Right lobe of liver (tissue), 6 donors: ENCODE measurements at regions not wholly inside any gene's neighbourhood (a gene's known extent, or its start where the extent isn't known, plus 50 kb on each side); places are given as distances from the start of the nearest gene placed in this dataset.
"Not testable (repeated sequence)": the region's sequence is repeated elsewhere in the genome, so short reads cannot be mapped to it uniquely, and the experiment has no call there.

Experiments used
- ATAC-seq, 4 donors: fragments of 200-7000 bp; cut with Tn5 transposase; one replicate each; pipeline ENCODE4 v1.9.1; 2020; ENCODE audit warnings: mild to moderate bottlenecking in 4 of 4, moderate library complexity in 4 of 4
- DNase-seq, 3 donors: peaks; one replicate each; pipeline ENCODE4 v3.0.0-alpha.2; 2020
- H3K27ac ChIP-seq, 3 donors: fragments of 200-600 bp; one replicate each; pipeline ENCODE4 v1.8.0; 2022
- H3K27me3 ChIP-seq, 2 donors: fragments of 200-600 bp; one replicate each; pipeline ENCODE4 v1.8.0; 2022
- H3K36me3 ChIP-seq, 4 donors: fragments of 200-600 bp; sonication (generic) in 1 of 4; one replicate each; pipeline versions ENCODE4 v1.5.1 to v1.8.0; 2017 to 2022; ENCODE audit warnings: control low read depth in 1 of 4
- H3K4me1 ChIP-seq, 4 donors: fragments of 200-600 bp; sonication (generic) in 1 of 4; one replicate each; pipeline versions ENCODE4 v1.5.1 to v1.8.0; 2017 to 2022; ENCODE audit warnings: control low read depth in 1 of 4
- H3K4me3 ChIP-seq, 3 donors: fragments of 200-600 bp; one replicate each; pipeline ENCODE4 v1.8.0; 2022
- H3K9me3 ChIP-seq, 4 donors: fragments of 200-600 bp; sonication (generic) in 1 of 4; one replicate each; pipeline versions ENCODE4 v1.5.1 to v1.8.0; 2017 to 2022; ENCODE audit warnings: control low read depth in 1 of 4
- CTCF ChIP-seq, 4 donors: fragments of 200-600 bp in 3 of 4; fragments of 450-650 bp in 1 of 4; IDR thresholded peaks; one replicate each; pipeline versions ENCODE4 v1.5.1 to v1.8.0; 2016 to 2022; ENCODE audit warnings: antibody characterized with exemption in 4 of 4, mild to moderate bottlenecking in 2 of 4
- POLR2A ChIP-seq: fragments of 450-650 bp; IDR thresholded peaks from one replicate; pipeline ENCODE4 v1.6.1; 2017; ENCODE audit warnings: antibody characterized with exemption, mild to moderate bottlenecking
- WGBS: methylation state at CpG from one replicate; pipeline ENCODE4 v1.1.6; 2018; ENCODE audit warnings: low coverage, low lambda C conversion rate; ENCODE audit not compliant: insufficient coverage; ENCODE audit errors: missing lambda C conversion rate; 5-methylcytosine and 5-hydroxymethylcytosine counted together
- intact Hi-C, 2 donors: fragments of 100-400 bp; cut with DNase I; formaldehyde crosslinking; loops; one replicate each; pipeline versions ENCODE4 v1.11.2 to v1.14.1; 2022
- donor health status: DM: no; HTN: yes; CAD: no.
- donor health status: DM: no; HTN: no; CAD: no.
- donor health status: DM: no; HTN: no; CAD: no.
- donor health status: DM: no; HTN: yes; CAD: no.
- donor health status: DM: no; HTN: yes; CAD: no.

GRCh38 chrX:115425359-115425758, 135.6 kb upstream of the PLS3 start:
- Histone ChIP-seq H3K9me3 (no peaks in the 10 kb centered on the region), H3K36me3 (no peaks in the 10 kb centered on the region), H3K27me3 (no peaks in the 10 kb centered on the region), H3K4me3 (no peak overlapping the region), H3K27ac (no peak overlapping the region), H3K4me1 (no peaks in the 10 kb centered on the region)
- intact Hi-C loops: no loop called here
- ATAC-seq: peak; percentile 75 to 90 (median 84)
- WGBS: 48% methylated on average over 5 of the region's 6 CpGs
- TF ChIP-seq CTCF (IDR thresholded peaks at IDR 0.05): no peak
- TF ChIP-seq POLR2A: no peak
- peak in 1 of 3 donors; percentile 53 for DNase-seq

DNA sequence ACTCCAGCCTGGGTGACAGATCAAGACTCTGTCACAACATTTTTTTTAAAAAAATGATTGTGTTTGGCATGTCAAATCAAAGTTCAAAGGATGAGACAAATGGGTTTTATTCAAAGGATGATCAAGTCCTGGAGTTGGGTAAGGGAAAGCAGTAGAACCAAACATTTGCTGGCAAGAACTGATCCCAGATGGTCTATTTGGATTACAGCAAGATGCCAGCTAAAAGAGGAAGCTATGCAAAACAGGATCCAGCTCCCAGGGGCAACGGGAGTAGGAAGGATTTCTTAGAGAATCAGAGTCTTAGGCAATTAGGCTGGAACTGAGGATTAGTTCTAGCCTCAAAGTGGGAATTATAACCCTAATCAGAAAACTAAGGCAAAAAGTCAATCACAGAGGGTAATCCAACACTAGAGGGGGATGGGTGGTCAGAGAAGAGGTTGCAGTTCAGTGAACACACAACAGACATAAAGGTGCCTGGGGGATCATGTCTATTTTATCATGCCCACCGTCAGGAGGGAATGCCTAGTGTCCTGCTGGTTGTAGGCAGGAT, 133.0 kb upstream of the PLS3 start:
- TF ChIP-seq POLR2A (no peak), CTCF (IDR thresholded peaks at IDR 0.05) (no peak)
- no peaks in the 10 kb centered on the region for H3K27me3 ChIP-seq
- 57% methylated on average over 2 of the region's 2 CpGs for WGBS
- no peak overlapping the region for H3K27ac ChIP-seq
- no peaks in the 10 kb centered on the region for H3K4me1 ChIP-seq
- ATAC-seq (no peak), DNase-seq (no peak)
- no peaks in the 10 kb centered on the region for H3K36me3 ChIP-seq
- H3K4me3 ChIP-seq: no peak overlapping the region
- H3K9me3 ChIP-seq: no peaks in the 10 kb centered on the region
- intact Hi-C loops: no loop called here

DNA sequence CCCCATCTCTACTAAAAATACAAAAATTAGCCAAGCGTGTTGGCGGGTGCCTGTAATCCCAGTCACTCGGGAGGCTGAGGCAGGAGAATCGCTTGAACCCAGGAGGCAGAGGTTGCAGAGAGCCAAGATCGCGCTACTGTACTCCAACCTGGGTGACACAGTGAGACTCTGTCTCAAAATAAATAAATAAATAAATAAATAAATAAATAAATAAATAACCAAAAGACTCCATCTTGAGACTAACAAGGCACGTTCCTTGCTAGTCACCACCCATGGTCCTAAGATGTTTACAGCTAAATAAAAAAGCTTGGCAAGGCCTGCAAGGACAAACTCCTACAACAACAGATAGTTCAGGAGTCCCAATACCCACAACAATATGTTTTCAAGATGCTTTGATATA, 126.1 kb upstream of the PLS3 start:
- H3K9me3 ChIP-seq, H3K27me3 ChIP-seq, H3K36me3 ChIP-seq, H3K4me3 ChIP-seq, intact Hi-C loops, DNase-seq, H3K4me1 ChIP-seq, H3K27ac ChIP-seq, ATAC-seq: not testable (repeated sequence)
- WGBS: 88% methylated on average over 6 of the region's 7 CpGs

- intact Hi-C loops: no loop called here
- H3K27me3 ChIP-seq: peaks cover 0 to 3% of the 10 kb centered on the region in 2 donors
- TF ChIP-seq POLR2A (no peak), CTCF (IDR thresholded peaks at IDR 0.05) (no peak)
- H3K4me1 ChIP-seq: no peaks in the 10 kb centered on the region
- no peak overlapping the region for H3K4me3 ChIP-seq
- WGBS: 70% methylated on average over 5 of the region's 5 CpGs
- ATAC-seq (peak in 3 of 4 donors; percentile 48 to 64 (median 55)), DNase-seq (peak in 2 of 3 donors; percentile 32 to 52)
- H3K9me3 ChIP-seq: no peaks in the 10 kb centered on the region
- no peaks in the 10 kb centered on the region for H3K36me3 ChIP-seq
- no peak overlapping the region for H3K27ac ChIP-seq
Observed at GRCh38 chrX:115437841-115438595, 123.0 kb upstream of the PLS3 start.

DNA sequence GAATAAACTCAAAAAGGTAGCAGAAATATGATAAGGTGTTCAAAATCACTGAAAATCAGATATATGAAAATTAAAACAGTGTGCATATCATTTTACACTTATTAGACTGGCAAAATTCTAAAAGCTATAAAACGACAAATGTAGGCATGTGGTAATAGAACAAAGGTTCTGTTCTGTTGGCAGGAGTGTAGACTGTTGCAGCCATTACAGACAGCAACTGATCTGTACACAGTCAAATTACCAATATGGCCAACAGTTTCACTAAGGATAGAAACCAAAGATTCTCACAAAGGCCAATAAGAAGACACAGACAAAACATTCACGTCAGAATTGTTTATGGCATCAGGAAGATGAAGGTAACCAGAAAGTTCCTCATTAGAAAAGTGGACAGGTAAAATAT, 112.8 kb upstream of the PLS3 start:
- ATAC-seq (peak; percentile 63 to 83 (median 74)), DNase-seq (no peak)
- 31% methylated on average over 2 of the region's 2 CpGs for WGBS
- Histone ChIP-seq H3K4me3 (no peak overlapping the region), H3K27me3 (no peaks in the 10 kb centered on the region), H3K27ac (no peak overlapping the region), H3K4me1 (peaks cover 0 to 5% (median 0%) of the 10 kb centered on the region in 4 donors), H3K36me3 (no peaks in the 10 kb centered on the region), H3K9me3 (no peaks in the 10 kb centered on the region)
- intact Hi-C loops: no loop called here
- TF ChIP-seq CTCF (IDR thresholded peaks at IDR 0.05) (no peak), POLR2A (no peak)
